G401.6 (cell line): ENCODE measurements at regions not wholly inside any gene's neighbourhood (a gene's known extent, or its start where the extent isn't known, plus 50 kb on each side); places are given as distances from the start of the nearest gene placed in this dataset.

Experiments
- FAIRE-seq: peaks from 2 replicates; lab custom pipeline; 2012; peaks lifted over from hg19 to GRCh38; lab: Jason Lieb, UNC

DNA sequence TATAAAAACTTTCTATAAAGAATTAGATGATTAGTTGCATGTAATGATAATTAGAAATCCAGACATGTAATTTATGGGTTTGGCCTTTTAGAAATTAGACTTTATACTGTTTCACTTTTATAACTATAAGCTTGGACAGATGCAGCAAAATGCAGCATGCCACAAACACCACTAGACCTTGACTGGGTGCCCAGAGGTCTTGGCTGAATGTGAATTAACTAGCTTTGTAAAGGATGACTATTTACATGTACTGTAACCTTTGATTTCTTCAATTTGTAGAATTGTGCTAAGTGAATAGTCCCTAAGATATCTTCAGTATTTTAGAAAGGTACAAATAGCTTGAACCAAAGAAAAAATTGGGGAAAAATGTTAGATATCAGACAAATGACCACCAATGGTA lies 2168.1 kb downstream of the MAT2B start:
- FAIRE-seq, result no peak

DNA sequence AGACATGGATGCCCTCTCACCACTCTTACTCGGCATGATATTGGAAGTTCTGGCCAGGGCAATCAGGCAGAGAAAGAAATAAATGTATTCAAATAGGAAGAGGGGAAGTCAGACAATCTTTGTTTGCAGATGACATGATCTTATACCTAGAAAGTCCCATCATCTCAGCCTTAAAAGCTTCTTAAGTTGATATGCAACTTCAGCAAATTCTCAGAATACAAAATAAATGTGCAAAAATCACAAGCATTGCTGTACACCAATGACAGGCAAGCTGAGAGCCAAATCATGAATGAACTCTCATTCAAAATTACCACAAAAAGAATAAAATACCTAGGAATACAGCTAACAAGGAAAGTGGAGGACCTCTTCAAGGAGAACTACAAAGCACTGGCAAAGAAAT lies 2190.4 kb downstream of the MAT2B start:
- no peak for FAIRE-seq

DNA sequence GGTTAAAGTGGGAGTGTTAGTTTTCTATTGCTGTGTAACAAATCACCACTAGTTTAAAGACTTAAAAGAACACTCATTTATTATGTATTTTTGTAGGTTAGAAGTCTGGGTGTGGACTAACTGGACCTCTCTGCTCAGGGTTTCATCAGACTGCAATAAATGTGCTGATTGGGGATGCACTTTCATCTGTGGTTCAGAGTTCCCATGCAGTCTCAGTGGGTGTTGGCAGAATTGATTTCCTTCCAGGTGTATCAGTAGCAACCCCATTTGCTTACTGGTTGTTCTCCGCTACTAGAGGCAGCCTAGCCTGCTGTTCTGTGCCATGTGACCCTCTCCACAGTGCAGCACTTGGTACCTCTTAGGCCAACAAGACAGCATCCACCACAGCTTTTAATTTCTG lies 2200.5 kb downstream of the MAT2B start:
- no peak for FAIRE-seq

DNA sequence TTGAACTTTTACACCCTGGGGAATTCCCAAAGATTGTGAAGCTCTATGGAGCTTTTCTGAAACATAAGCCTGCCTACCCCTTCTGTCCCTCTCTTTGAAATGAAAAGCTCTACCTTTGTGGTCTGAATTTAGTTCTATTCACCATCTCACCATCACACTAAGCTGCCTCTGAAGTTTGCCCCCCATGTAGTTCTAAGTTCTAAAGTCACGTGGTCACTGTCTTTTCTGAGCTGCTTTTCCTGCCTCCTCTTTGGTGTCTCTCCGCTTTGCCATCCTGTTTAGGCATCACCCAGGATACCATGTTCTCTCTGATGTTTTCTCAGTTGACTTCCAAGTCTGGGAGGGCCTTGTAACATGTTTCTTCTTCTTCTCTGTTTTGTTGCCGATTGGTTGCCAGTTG lies 2206.6 kb downstream of the MAT2B start:
- FAIRE-seq, result no peak

DNA sequence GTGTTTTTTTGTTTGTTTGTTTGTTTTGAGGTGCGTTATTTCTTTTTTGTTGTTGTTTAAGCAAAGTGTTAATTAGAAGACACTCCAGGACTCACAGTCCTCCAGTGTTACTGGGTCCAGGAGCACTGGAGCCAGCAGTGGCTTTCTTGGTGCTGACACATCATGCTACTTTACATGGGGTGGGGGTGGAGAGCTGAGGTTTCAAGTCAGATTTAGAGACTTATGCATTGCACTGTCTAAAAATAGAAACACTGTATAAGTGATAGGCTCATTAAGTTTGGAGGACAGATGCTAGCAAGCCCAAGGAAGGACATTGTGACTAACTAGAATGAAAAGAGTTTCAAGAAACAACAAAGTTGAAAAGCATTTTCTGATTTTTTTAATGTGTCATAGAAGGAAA lies 2209.2 kb downstream of the MAT2B start:
- FAIRE-seq, result no peak

DNA sequence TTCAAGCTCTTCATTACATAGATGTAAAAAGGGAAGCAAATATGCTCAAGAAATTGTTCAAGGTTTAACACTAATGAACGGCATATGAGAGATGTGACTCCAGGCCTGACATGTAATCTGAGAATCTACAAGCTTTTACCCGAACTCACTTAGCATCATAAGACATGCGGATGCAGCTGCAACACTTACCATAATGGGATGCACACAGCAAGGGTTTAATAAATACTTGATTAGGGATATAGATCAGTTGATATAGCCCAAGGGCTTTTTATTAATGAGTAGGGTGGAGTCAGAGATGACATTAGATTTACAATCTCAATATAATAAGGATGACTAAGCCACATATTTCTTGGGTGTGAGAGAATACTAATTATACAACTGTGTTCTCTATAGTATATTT lies 2215.5 kb downstream of the MAT2B start:
- FAIRE-seq, result no peak

DNA sequence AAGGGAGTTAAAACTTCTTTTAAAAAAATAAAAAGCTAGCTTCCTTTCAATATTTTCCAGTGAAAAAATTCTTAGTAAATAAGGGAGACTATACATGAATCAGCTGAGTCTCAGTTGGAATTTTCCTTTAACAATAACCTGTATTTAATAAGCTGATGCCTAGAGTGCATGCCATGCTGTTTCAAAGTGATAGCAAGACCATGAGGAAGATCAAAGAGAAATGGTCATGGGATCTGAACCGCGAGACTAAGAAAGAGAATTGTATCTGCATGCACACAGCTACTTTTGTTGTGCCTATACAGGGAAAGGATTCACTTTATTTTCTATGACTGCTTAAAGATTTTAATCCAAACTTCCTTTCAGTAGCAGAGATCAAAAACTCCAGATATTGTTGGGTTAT lies 2217.0 kb downstream of the MAT2B start:
- FAIRE-seq, result no peak

DNA sequence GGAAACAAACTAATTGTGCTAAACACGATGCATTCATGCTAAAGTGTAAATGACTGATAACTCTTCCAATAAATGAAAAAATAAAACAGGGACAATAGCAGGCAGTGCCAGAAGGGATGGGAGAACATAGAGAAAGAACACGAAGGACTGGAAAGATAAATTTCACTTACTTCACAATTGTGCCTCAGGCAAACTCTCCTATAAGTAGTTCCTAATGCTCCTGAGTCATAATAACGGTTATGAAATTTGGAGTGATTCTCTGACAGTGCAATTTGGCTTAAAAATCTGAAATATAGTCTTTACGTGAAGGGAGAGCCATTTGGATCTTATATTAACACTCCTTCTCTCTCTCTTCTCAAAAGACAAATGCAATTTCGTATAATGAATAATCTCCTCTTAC lies 2218.5 kb downstream of the MAT2B start:
- no peak for FAIRE-seq

DNA sequence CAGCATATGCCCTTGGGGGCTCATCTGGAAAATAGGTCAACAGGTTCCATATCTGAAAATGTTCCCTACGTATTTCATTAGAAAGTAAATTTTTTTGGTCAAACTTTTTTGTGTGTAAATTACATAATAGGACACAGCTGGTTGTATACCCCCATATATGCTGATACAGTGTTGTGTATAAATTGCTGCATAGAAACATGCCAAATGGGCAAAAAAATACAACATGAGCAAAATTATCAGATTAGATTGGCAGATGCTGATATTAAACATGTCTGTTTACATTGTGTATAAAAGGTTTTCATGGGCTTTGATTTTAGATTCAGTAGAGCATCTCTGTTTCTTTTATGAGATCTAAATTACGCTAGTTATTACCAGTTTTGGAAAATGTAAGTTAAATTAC lies 2223.0 kb downstream of the MAT2B start:
- FAIRE-seq, result no peak

DNA sequence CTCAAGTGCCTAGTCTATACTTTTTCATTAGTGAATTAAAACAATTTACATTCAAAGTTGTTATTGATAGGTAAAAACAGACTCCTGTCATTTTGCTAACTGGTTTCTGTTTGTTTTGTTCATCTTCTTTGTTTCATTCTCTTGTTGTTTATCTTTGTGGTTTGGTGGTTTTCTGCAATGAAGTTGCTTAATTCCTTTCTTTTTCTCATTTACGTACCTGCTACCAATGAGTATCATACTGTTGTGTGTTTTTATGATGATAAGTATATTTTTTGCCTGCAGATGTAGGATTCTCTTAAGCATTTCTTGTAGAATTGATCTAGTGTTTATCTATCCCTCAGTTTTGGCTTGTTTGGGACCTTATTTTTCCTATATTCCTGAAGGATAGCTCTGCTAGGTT lies 2230.0 kb downstream of the MAT2B start:
- FAIRE-seq, result no peak

DNA sequence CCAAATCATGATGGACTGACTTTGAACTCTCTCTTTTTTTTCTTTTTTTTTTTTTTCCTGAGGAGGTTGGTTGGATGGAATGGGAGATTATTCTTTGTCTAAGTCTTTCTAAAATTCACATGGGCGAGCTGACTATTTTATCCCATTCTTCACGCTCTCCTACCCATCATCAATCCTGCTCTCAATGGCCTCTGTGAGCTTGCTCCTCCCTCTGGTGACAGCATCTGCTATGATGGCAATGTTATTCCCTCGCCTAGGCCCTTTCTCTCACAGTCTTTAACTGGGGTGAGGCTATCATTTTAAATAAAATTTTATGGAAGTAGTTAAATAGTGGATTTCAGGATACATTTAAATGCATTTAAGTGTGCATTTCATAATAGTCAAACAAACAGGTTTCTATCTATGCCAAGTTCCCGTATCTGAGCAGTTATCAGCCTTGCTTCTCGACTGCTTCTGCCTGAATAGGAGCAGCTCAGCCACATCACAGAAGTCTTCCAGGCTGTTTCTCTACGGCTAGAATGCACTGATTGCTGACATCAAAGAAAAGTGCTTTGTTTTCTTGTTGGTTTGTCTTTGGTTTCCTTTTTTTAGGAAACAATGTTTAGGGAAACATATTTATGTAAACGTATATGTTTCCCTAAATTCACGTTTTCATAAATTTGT lies 2233.8 kb downstream of the MAT2B start:
- FAIRE-seq, result no peak

DNA sequence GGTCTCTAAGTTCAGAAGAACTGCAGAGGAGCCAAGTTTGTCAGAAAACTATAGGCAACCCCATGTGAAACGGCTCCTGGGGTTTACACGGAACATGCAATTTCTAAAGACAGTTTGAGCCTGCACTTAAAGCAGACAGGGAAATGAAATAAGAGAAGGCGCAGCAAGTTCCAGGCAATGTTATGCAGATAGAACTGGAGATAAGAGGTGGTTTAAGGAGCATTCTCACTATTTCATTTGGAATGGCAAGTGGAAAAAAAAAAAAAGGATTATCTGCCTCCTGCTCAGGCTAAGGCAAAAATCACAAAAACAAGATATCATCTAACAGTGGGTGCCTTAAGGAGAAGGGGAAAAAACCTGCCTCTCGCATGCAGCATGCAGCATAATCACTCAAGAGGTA lies 2252.4 kb downstream of the MAT2B start:
- FAIRE-seq, result no peak

DNA sequence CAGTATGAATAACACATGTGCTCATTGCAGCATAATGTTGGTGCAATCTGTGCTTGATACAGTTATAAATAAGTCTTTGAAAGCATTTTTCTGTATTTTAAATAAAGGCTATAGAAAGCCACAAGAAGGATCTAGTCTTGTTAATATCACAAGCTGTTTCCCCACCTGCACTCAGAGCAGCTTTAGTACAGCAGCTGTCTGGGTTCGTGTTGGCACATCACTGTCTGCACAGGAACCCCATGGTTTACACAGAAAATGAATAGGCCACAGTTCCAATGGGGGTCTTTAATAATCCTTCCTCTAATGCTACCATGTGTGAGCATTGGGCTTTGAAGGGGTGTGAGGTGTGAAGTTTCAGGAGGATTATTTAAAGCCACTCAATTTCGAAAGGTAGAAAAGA lies 2269.7 kb downstream of the MAT2B start:
- FAIRE-seq, result no peak

DNA sequence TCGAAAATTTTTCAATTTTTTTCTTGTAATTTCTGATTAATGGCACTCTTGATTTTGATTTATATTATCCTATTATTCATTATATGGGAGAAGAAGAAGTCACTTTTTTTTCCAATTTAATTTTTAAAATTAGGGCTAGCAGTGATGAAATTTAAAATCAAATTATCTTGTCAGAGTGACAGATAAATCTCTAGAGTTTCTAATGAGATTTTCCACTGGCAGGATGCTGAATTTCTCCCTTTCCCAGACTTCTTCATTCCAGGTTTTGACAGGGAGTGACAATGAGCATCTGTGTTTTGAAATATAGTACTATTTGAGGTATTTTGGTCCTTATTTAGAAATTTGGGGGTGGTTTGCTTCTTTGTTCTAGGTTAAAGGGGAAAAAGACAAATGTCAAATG lies 2274.1 kb downstream of the MAT2B start:
- FAIRE-seq, result no peak

DNA sequence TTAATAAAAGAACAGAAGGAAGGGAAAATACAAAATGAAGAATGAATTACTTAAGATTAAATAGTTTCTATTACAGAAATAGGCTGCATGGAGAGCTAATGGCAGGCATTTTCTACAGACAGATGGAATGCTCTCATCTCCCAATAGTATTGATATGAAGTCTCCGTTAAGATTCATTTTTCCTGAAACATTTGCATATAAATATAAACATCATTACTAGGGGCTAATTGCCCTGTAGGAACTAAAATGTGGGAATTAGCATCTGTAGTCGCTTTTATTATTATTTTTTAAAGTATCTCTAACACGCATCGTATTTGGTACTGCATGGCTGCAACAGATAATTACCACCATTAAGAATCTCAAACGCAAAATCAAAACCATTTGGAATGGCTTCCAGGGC lies 2275.5 kb downstream of the MAT2B start:
- FAIRE-seq, result no peak

DNA sequence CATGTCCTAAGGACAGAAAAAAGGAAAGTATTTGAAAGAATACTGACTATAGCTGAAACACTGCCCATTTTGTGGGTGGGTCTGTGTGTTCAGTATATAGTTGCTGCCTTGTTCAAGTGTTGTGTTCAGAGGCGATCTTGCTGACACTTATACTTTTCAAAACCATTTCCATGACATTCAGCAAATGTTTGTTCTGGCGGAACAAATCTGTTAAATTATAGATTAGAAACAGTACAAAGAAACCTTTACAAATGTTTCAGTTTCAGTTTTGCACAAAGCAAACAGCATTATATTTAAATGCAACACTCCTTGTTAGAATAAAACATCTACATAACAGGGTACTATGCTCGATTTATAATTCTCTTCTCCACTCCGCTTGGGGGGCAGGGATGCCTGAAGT lies 2276.3 kb downstream of the MAT2B start:
- no peak for FAIRE-seq

DNA sequence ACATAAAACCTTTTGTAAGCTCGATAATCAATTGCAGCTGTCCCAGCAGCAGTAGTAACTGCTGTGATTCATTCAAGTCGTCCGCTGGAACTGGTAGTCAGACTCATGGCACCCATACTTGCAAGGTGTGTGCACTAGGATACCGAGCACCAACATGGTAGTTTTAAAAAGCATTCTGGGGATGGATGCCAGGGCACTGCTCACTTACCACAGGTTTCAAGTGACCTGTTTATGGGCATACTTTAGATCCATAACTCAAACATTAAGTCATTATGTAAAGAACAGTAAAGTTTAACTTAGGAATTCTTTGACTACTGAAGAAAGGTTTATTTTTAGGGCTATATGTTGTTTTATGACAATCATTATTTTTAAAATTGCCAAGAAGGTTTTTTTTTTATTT lies 2277.6 kb downstream of the MAT2B start:
- no peak for FAIRE-seq

DNA sequence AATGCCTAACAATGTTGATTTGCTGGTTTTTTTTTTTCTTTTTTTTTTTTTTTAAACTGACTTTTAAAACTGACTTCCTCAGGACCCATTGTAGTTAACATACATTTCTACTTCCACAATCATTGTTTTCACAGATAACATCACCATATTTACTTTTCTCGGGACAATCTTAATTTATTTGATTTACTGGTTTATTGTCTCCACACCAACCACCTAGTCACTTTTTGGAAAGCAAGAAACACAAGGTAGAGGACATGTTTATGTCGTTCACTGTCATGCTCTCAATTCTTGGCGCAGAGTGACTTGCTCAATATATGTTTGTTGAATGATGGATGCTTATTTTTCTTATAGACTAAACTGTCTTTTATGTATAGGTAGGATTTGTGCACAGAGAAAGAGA lies 2280.7 kb downstream of the MAT2B start:
- no peak for FAIRE-seq

DNA sequence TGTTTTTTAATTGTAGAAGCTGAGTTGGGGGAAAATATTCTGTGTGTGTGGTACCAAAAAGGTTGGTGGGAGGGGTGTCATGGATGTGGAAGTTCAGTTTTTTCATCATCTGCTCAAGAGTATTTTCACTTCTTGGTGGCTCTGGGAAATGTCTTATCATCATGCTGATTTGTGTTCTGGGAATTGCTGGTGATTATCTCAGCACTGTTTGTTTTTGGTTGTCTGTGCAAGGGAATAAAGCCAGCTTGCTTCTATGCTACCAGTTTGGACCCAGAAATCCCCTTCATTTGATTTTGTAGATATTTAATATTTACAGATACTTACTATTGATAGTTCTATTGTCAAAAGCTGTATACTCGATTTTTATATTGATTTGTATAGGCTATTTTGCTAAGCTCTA lies 2289.7 kb downstream of the MAT2B start:
- FAIRE-seq, result no peak

DNA sequence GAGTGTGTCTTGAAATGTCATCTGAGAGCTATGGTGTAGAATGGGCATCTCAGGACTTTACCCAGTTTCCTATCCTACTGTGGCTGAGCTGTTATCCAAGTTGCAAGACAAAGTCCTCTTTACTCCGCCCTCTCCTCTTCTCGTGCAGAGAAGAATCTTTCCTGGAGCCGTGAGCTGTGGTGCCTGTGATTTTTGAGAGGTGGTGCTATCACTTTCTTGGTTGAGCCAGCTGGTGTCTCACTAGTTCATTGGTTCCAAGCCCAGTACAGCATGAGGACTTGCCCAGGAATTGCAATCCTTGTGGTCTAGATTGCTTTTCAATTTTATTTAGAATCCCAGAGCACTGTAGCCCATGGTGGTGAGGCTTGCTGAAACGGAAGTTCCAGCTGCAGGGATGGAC lies 2300.3 kb downstream of the MAT2B start:
- FAIRE-seq, result no peak

DNA sequence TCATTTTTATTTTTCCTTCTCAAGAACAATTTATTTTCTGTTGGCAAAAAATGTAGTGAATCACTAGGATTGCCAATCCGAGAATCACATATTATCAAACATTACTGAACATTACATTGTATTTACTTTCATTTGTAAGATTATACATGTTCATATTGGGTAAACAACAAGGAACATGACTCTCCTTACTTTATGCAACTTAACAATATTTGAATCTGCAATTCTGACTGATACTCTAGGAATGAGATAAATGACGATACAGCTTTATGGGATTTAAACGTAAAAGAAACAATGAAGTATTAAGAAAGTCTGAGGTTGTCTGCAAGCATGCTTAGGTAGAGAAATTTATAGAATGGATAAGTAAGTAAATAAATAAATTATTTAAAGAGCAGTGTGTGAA lies 2302.9 kb downstream of the MAT2B start:
- no peak for FAIRE-seq

DNA sequence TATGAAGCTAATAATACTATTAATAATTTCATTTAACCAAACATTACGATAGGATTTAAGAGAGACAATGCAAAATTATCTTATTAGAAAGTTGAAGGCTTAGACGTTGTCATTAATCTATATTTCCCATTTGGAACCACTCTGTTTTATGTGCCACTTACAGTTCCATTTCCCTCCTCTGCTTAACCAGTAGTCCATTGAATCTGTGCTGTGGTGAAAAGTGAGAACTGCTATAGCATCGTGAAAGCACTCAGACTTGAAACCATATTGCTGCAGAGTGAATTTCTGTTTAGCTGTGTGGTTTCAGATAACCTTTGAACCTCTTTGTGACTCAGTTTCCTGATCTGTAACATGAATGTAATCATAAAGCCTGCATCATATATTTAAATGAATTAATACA lies 2304.5 kb downstream of the MAT2B start:
- FAIRE-seq, result no peak

DNA sequence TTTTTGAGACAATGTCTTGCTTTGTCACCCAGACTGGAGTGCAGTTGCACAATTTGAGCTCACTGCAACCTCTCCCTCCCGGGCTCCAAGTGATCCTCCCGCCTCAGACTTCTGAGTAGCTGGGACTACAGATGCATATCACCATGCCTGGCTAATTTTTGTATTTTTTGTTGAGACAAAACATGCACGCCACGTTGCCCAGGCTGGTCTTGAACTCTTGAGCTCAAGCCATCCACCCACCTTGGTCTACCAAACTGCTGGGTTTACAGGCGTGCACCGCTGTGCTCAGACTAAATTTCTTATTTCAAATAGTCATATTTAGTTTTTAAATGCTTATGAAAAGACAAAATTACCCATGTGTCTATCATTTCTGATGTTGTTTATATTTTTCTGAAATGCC lies 2324.1 kb downstream of the MAT2B start:
- no peak for FAIRE-seq

DNA sequence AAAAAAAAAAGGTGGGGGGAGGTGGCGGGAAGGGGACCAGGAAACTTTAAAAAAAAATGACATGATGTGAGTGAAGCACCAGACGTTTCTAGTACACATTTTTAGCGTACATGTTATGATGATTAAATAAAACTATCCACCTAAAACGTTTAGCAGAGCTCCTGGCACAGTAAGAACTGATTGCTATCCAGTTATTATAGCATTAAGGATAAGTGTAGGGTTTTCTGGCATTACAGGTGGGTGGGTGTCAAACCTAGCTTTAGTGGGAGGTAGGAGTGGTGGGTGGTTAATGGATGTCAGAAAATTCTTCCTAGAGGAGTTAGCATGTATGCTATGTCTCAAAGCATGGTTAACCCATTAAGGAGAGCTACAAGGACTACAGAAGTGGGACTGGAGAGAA lies 2329.5 kb downstream of the MAT2B start:
- no peak for FAIRE-seq

DNA sequence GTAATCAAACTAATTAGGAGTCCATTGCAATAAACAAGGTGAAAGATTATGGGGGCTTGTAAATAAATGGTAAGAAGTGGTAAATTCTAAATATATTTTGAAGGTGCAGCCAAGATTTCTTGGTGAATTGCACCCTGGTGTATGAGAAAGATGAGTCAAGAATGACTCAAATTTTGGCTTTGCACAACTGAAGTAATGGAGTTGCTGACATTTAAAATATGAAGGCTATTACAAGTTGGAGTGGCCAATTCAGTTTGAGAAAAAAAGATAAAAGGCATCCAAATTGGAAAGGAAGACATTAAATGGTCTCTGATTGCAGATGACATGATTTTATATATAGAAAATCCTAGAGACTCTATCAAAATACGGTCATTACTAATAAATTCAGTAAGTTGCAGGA lies 2330.6 kb downstream of the MAT2B start:
- FAIRE-seq, result no peak
